ENCODE measurements at regions not wholly inside any gene's neighbourhood (a gene's known extent, or its start where the extent isn't known, plus 50 kb on each side); places are given as distances from the start of the nearest gene placed in this dataset.
"Not testable (repeated sequence)": the region's sequence is repeated elsewhere in the genome, so short reads cannot be mapped to it uniquely, and the experiment has no call there.

- no peak for DNase-seq
- Histone ChIP-seq H3K27me3 (ENCODE audit: control insufficient read depth, insufficient read depth, low read length) (no peaks in the 10 kb centered on the region), H3K4me3 (ENCODE audit: insufficient read depth, low read depth, low read length) (no peak overlapping the region), H3K36me3 (replicated peaks; ENCODE audit: control insufficient read depth, insufficient read depth, low read length) (no peaks in the 10 kb centered on the region)
Observed at GRCh38 chr12:78550831-78551230, 313.7 kb upstream of the SYT1 start.

GRCh38 chr12:78555802-78556201 is 308.8 kb upstream of the SYT1 start:
- Histone ChIP-seq H3K27me3 (ENCODE audit: control insufficient read depth, insufficient read depth, low read length) (no peaks in the 10 kb centered on the region), H3K36me3 (replicated peaks; ENCODE audit: control insufficient read depth, insufficient read depth, low read length) (no peaks in the 10 kb centered on the region), H3K4me3 (ENCODE audit: insufficient read depth, low read depth, low read length) (no peak overlapping the region)
- no peak for DNase-seq

GRCh38 chr12:78556651-78557050 is 307.9 kb upstream of the SYT1 start:
- Histone ChIP-seq H3K36me3 (replicated peaks; ENCODE audit: control insufficient read depth, insufficient read depth, low read length) (no peaks in the 10 kb centered on the region), H3K4me3 (ENCODE audit: insufficient read depth, low read depth, low read length) (no peak overlapping the region), H3K27me3 (ENCODE audit: control insufficient read depth, insufficient read depth, low read length) (no peaks in the 10 kb centered on the region)
- DNase-seq = no peak

GRCh38 chr12:78559416-78559815 is 305.2 kb upstream of the SYT1 start:
- Histone ChIP-seq H3K27me3 (ENCODE audit: control insufficient read depth, insufficient read depth, low read length) (no peaks in the 10 kb centered on the region), H3K4me3 (ENCODE audit: insufficient read depth, low read depth, low read length) (no peak overlapping the region), H3K36me3 (replicated peaks; ENCODE audit: control insufficient read depth, insufficient read depth, low read length) (no peaks in the 10 kb centered on the region)
- no peak for DNase-seq

- no peak for DNase-seq
- Histone ChIP-seq H3K4me3 (ENCODE audit: insufficient read depth, low read depth, low read length) (no peak overlapping the region), H3K27me3 (ENCODE audit: control insufficient read depth, insufficient read depth, low read length) (no peaks in the 10 kb centered on the region), H3K36me3 (replicated peaks; ENCODE audit: control insufficient read depth, insufficient read depth, low read length) (no peaks in the 10 kb centered on the region)
Observed at GRCh38 chr12:78559886-78560285, 304.7 kb upstream of the SYT1 start.

GRCh38 chr12:78560633-78561032 is 303.9 kb upstream of the SYT1 start:
- H3K4me3 ChIP-seq (ENCODE audit: insufficient read depth, low read depth, low read length) = no peak overlapping the region
- H3K36me3 ChIP-seq (replicated peaks; ENCODE audit: control insufficient read depth, insufficient read depth, low read length) = no peaks in the 10 kb centered on the region
- H3K27me3 ChIP-seq (ENCODE audit: control insufficient read depth, insufficient read depth, low read length) = no peaks in the 10 kb centered on the region
- no peak for DNase-seq

- no peak for DNase-seq
- Histone ChIP-seq H3K4me3 (ENCODE audit: insufficient read depth, low read depth, low read length) (no peak overlapping the region), H3K36me3 (replicated peaks; ENCODE audit: control insufficient read depth, insufficient read depth, low read length) (no peaks in the 10 kb centered on the region), H3K27me3 (ENCODE audit: control insufficient read depth, insufficient read depth, low read length) (no peaks in the 10 kb centered on the region)
Observed at GRCh38 chr12:78562368-78563205, 302.0 kb upstream of the SYT1 start.

- Histone ChIP-seq H3K4me3 (ENCODE audit: insufficient read depth, low read depth, low read length) (no peak overlapping the region), H3K36me3 (replicated peaks; ENCODE audit: control insufficient read depth, insufficient read depth, low read length) (no peaks in the 10 kb centered on the region), H3K27me3 (ENCODE audit: control insufficient read depth, insufficient read depth, low read length) (no peaks in the 10 kb centered on the region)
- no peak for DNase-seq
Observed at GRCh38 chr12:78563826-78564225, 300.7 kb upstream of the SYT1 start.

GRCh38 chr12:78566456-78566855 is 298.1 kb upstream of the SYT1 start:
- no peak overlapping the region for H3K4me3 ChIP-seq (ENCODE audit: insufficient read depth, low read depth, low read length)
- no peak for DNase-seq
- H3K36me3 ChIP-seq (replicated peaks; ENCODE audit: control insufficient read depth, insufficient read depth, low read length) = no peaks in the 10 kb centered on the region
- no peaks in the 10 kb centered on the region; the same call in 1 of the 2 replicates for H3K27me3 ChIP-seq (ENCODE audit: control insufficient read depth, insufficient read depth, low read length)

GRCh38 chr12:78568321-78569020 is 296.1 kb upstream of the SYT1 start:
- DNase-seq = no peak
- Histone ChIP-seq H3K27me3 (ENCODE audit: control insufficient read depth, insufficient read depth, low read length) (peaks cover 5% of the 10 kb centered on the region; the same call in 1 of the 2 replicates), H3K36me3 (replicated peaks; ENCODE audit: control insufficient read depth, insufficient read depth, low read length) (no peaks in the 10 kb centered on the region), H3K4me3 (ENCODE audit: insufficient read depth, low read depth, low read length) (no peak overlapping the region)

GRCh38 chr12:78571953-78572352 is 292.6 kb upstream of the SYT1 start:
- H3K27me3 ChIP-seq (ENCODE audit: control insufficient read depth, insufficient read depth, low read length) = peaks cover 5% of the 10 kb centered on the region; the same call in 1 of the 2 replicates
- no peaks in the 10 kb centered on the region for H3K36me3 ChIP-seq (replicated peaks; ENCODE audit: control insufficient read depth, insufficient read depth, low read length)
- DNase-seq = no peak
- H3K4me3 ChIP-seq (ENCODE audit: insufficient read depth, low read depth, low read length) = no peak overlapping the region

- not testable (repeated sequence) for H3K36me3 ChIP-seq (replicated peaks; ENCODE audit: control insufficient read depth, insufficient read depth, low read length); H3K27me3 ChIP-seq (ENCODE audit: control insufficient read depth, insufficient read depth, low read length); H3K4me3 ChIP-seq (ENCODE audit: insufficient read depth, low read depth, low read length); DNase-seq
Observed at GRCh38 chr12:78575208-78575607, 289.4 kb upstream of the SYT1 start.

GRCh38 chr12:78579846-78580245 is 284.7 kb upstream of the SYT1 start:
- H3K4me3 ChIP-seq (ENCODE audit: insufficient read depth, low read depth, low read length) = no peak overlapping the region
- DNase-seq = no peak
- H3K36me3 ChIP-seq (replicated peaks; ENCODE audit: control insufficient read depth, insufficient read depth, low read length) = no peaks in the 10 kb centered on the region
- H3K27me3 ChIP-seq (ENCODE audit: control insufficient read depth, insufficient read depth, low read length) = no peaks in the 10 kb centered on the region; the same call in 1 of the 2 replicates

- Histone ChIP-seq H3K36me3 (replicated peaks; ENCODE audit: control insufficient read depth, insufficient read depth, low read length) (no peaks in the 10 kb centered on the region), H3K4me3 (ENCODE audit: insufficient read depth, low read depth, low read length) (no peak overlapping the region), H3K27me3 (ENCODE audit: control insufficient read depth, insufficient read depth, low read length) (no peaks in the 10 kb centered on the region; the same call in 1 of the 2 replicates)
- DNase-seq = no peak
Observed at GRCh38 chr12:78580296-78580695, 284.3 kb upstream of the SYT1 start.

- DNase-seq = peak; percentile 25
- H3K27me3 ChIP-seq (ENCODE audit: control insufficient read depth, insufficient read depth, low read length) = no peaks in the 10 kb centered on the region
Observed at GRCh38 chr12:78584695-78585094, 279.9 kb upstream of the SYT1 start.

More at GRCh38 chr12:78584695-78585094, 279.9 kb upstream of the SYT1 start:
- no peaks in the 10 kb centered on the region for H3K36me3 ChIP-seq (replicated peaks; ENCODE audit: control insufficient read depth, insufficient read depth, low read length)
- H3K4me3 ChIP-seq (ENCODE audit: insufficient read depth, low read depth, low read length) = no peak overlapping the region
